Astrocyte (in vitro differentiated cells and primary cell): ENCODE measurements at regions not wholly inside any gene's neighbourhood (a gene's known extent, or its start where the extent isn't known, plus 50 kb on each side); places are given as distances from the start of the nearest gene placed in this dataset.

ENCODE experiments used
- DNase-seq: peaks from one replicate; pipeline ENCODE4 v3.0.0-alpha.2; 2010; ENCODE audit warnings: low read depth
- FAIRE-seq: peaks from 2 replicates; lab custom pipeline; 2011; peaks lifted over from hg19 to GRCh38; lab: Jason Lieb, UNC
- H2AFZ ChIP-seq: 2 replicates; pipeline ENCODE4 v1.6.0; 2012; ENCODE audit warnings: low read depth, low read length, inconsistent platforms
- H3K27ac ChIP-seq: 2 replicates; pipeline ENCODE4 v1.5.1; 2011; ENCODE audit warnings: low read depth, low read length, inconsistent platforms
- H3K27me3 ChIP-seq: 2 replicates; pipeline ENCODE4 v1.6.0; 2011; ENCODE audit warnings: low read length, inconsistent platforms; ENCODE audit not compliant: insufficient read depth
- H3K36me3 ChIP-seq: 2 replicates; pipeline ENCODE4 v1.5.1; 2011; ENCODE audit warnings: low read length, inconsistent platforms; ENCODE audit not compliant: insufficient read depth
- H3K4me1 ChIP-seq: 2 replicates; pipeline ENCODE4 v1.5.1; 2011; ENCODE audit warnings: low read length, inconsistent platforms; ENCODE audit not compliant: insufficient read depth
- H3K4me2 ChIP-seq: 2 replicates; pipeline ENCODE4 v1.6.0; 2012; ENCODE audit warnings: low read length, inconsistent platforms
- H3K4me3 ChIP-seq: 2 replicates; pipeline ENCODE4 v1.5.1; 2011; ENCODE audit warnings: low read depth, mild to moderate bottlenecking, low read length, inconsistent platforms; ENCODE audit not compliant: insufficient read depth
- H3K79me2 ChIP-seq: 2 replicates; pipeline ENCODE4 v1.6.0; 2012; ENCODE audit warnings: mild to moderate bottlenecking, low read length, inconsistent platforms; ENCODE audit not compliant: insufficient read depth
- H3K9ac ChIP-seq: 2 replicates; pipeline ENCODE4 v1.6.0; 2012; ENCODE audit warnings: mild to moderate bottlenecking, low read length, inconsistent platforms
- H3K9me3 ChIP-seq: 2 replicates; pipeline ENCODE4 v1.5.1; 2012; ENCODE audit warnings: low read depth, mild to moderate bottlenecking, low read length, inconsistent platforms; ENCODE audit not compliant: insufficient read depth
- H4K20me1 ChIP-seq: 2 replicates; pipeline ENCODE4 v1.6.0; 2012; ENCODE audit warnings: low read length, inconsistent platforms; ENCODE audit not compliant: insufficient read depth
- H3K27ac Mint-ChIP-seq: one replicate; pipeline ENCODE4 v1.8.0; 2021; ENCODE audit warnings: mild to moderate bottlenecking, mixed read lengths; ENCODE audit not compliant: unreplicated experiment
- H3K27me3 Mint-ChIP-seq: one replicate; pipeline ENCODE4 v1.8.0; 2021; ENCODE audit warnings: low read depth, mixed read lengths; ENCODE audit not compliant: unreplicated experiment
- H3K36me3 Mint-ChIP-seq: one replicate; pipeline ENCODE4 v1.8.0; 2021; ENCODE audit warnings: low read depth, mixed read lengths; ENCODE audit not compliant: unreplicated experiment
- H3K4me1 Mint-ChIP-seq: one replicate; pipeline ENCODE4 v1.8.0; 2021; ENCODE audit warnings: low read depth, mixed read lengths; ENCODE audit not compliant: unreplicated experiment
- H3K4me3 Mint-ChIP-seq: one replicate; pipeline ENCODE4 v1.8.0; 2021; ENCODE audit warnings: mild to moderate bottlenecking, moderate library complexity, mixed read lengths; ENCODE audit not compliant: unreplicated experiment
- H3K9me3 Mint-ChIP-seq: one replicate; pipeline ENCODE4 v1.8.0; 2021; ENCODE audit warnings: mild to moderate bottlenecking, mixed read lengths; ENCODE audit not compliant: unreplicated experiment
- CTCF ChIP-seq: IDR thresholded peaks from 2 replicates; pipeline ENCODE4 v1.5.1; 2011; ENCODE audit warnings: low read depth, mild to moderate bottlenecking, inconsistent platforms, low read length, moderate library complexity; ENCODE audit not compliant: insufficient read depth
- EZH2 ChIP-seq: IDR thresholded peaks from 2 replicates; pipeline ENCODE4 v1.6.1; 2012; ENCODE audit warnings: mild to moderate bottlenecking, low read length, inconsistent platforms; ENCODE audit not compliant: insufficient read depth

GRCh38 chr2:237150186-237150585 is 64.5 kb downstream of the COPS8 start:
- Mint-ChIP-seq H3K27ac (no peak overlapping the region), H3K27me3 (peaks cover 3% of the 10 kb centered on the region), H3K4me3 (no peak overlapping the region), H3K4me1 (peaks cover 15% of the 10 kb centered on the region), H3K36me3 (peaks cover 7% of the 10 kb centered on the region), H3K9me3 (peaks cover 24% of the 10 kb centered on the region)
- Histone ChIP-seq H3K27me3 (no peaks in the 10 kb centered on the region), H3K79me2 (no peaks in the 10 kb centered on the region), H4K20me1 (no peaks in the 10 kb centered on the region), H3K9me3 (peaks cover 13% of the 10 kb centered on the region), H3K4me1 (peaks cover under 1% of the 10 kb centered on the region), H3K4me3 (no peak overlapping the region), H2AFZ (no peak overlapping the region), H3K4me2 (no peak overlapping the region), H3K9ac (no peak overlapping the region), H3K36me3 (no peaks in the 10 kb centered on the region), H3K27ac (no peak overlapping the region)
- no peak for TF ChIP-seq CTCF
- no peak for TF ChIP-seq EZH2
- no peak for FAIRE-seq
- DNase-seq, result no peak

GRCh38 chr2:237150831-237151375 is 65.2 kb downstream of the COPS8 start:
- H3K27ac Mint-ChIP-seq, result no peak overlapping the region
- Histone ChIP-seq H3K27ac (no peak overlapping the region), H3K9me3 (peaks cover 13% of the 10 kb centered on the region), H3K9ac (no peak overlapping the region), H4K20me1 (no peaks in the 10 kb centered on the region), H3K4me2 (no peak overlapping the region), H3K27me3 (no peaks in the 10 kb centered on the region), H3K36me3 (no peaks in the 10 kb centered on the region), H3K4me3 (no peak overlapping the region), H3K4me1 (peaks cover 8% of the 10 kb centered on the region), H2AFZ (no peak overlapping the region), H3K79me2 (no peaks in the 10 kb centered on the region)
- no peak overlapping the region for H3K4me3 Mint-ChIP-seq
- peaks cover 3% of the 10 kb centered on the region for H3K27me3 Mint-ChIP-seq
- peaks cover 20% of the 10 kb centered on the region for H3K9me3 Mint-ChIP-seq
- H3K36me3 Mint-ChIP-seq, result peaks cover 7% of the 10 kb centered on the region
- DNase-seq (no peak), FAIRE-seq (no peak)
- TF ChIP-seq EZH2 (no peak), CTCF (no peak)
- H3K4me1 Mint-ChIP-seq, result peaks cover 22% of the 10 kb centered on the region

- Histone ChIP-seq H3K27ac (no peak overlapping the region), H2AFZ (no peak overlapping the region), H3K9me3 (peaks cover 13% of the 10 kb centered on the region), H3K27me3 (no peaks in the 10 kb centered on the region), H3K4me2 (no peak overlapping the region), H3K4me1 (peaks cover 22% of the 10 kb centered on the region), H3K79me2 (no peaks in the 10 kb centered on the region), H4K20me1 (no peaks in the 10 kb centered on the region), H3K4me3 (no peak overlapping the region), H3K36me3 (no peaks in the 10 kb centered on the region), H3K9ac (no peak overlapping the region)
- Mint-ChIP-seq H3K36me3 (peaks cover 5% of the 10 kb centered on the region), H3K9me3 (peaks cover 9% of the 10 kb centered on the region), H3K27me3 (peaks cover 3% of the 10 kb centered on the region), H3K4me1 (peaks cover 31% of the 10 kb centered on the region), H3K4me3 (no peak overlapping the region), H3K27ac (no peak overlapping the region)
- TF ChIP-seq EZH2 (no peak), CTCF (no peak)
- no peak for DNase-seq
- FAIRE-seq, result no peak
These were observed 66.7 kb downstream of the COPS8 start for GRCh38 chr2:237152361-237152760.
